GM12878 (cell line): ENCODE measurements at regions not wholly inside any gene's neighbourhood (a gene's known extent, or its start where the extent isn't known, plus 50 kb on each side); places are given as distances from the start of the nearest gene placed in this dataset.

ENCODE experiments used
- ATAC-seq: fragments of 200-7000 bp; cut with Tn5 transposase; 3 replicates; pipeline ENCODE4 v1.9.1; 2020; ENCODE audit warnings: mild to moderate bottlenecking, moderate library complexity
- BruUV-seq: library from RNA; stranded (reverse); fragments of 400-500 nt; replicated peaks from 2 replicates; lab custom pipeline; 2021; lab: Mats Ljungman, UMichigan
- CTCF ChIA-PET: fragments of 300-600 bp; sonication (Branson Sonifier 250); formaldehyde crosslinking; extraction: SDS; loops from one replicate; lab custom pipeline; 2021; ENCODE audit warnings: inconsistent platforms; lab: Yijun Ruan, JAX
- POLR2A ChIA-PET: fragments of 350-600 bp; formaldehyde crosslinking; extraction: SDS; loops from one replicate; lab custom pipeline; 2021; ENCODE audit warnings: inconsistent platforms; lab: Charles Lee
- RAD21 ChIA-PET: fragments of 300-600 bp; sonication (Branson Sonifier 250); formaldehyde crosslinking; loops from one replicate; lab custom pipeline; 2023; ENCODE audit warnings: antibody characterized with exemption; ENCODE audit not compliant: unreplicated experiment; lab: Charles Lee
- SMC1A ChIA-PET: fragments of 300-600 bp; sonication (Branson Sonifier 250); formaldehyde crosslinking; loops from one replicate; lab custom pipeline; 2023; ENCODE audit not compliant: unreplicated experiment, uncharacterized antibody; lab: Charles Lee
- DNase-seq: peaks from one replicate; pipeline ENCODE4 v3.0.0-alpha.2; 2011; ENCODE audit warnings: low read depth, low spot score
- FAIRE-seq: peaks from 3 replicates; lab custom pipeline; 2011; peaks lifted over from hg19 to GRCh38; lab: Jason Lieb, UNC
- H2AFZ ChIP-seq: 2 replicates; pipeline ENCODE4 v1.6.0; 2011; ENCODE audit warnings: low read depth, low read length, control low read depth; ENCODE audit not compliant: control insufficient read depth
- H3K27ac ChIP-seq: 2 replicates; pipeline ENCODE4 v1.5.1; 2011; ENCODE audit warnings: control low read depth; ENCODE audit not compliant: control insufficient read depth, insufficient read depth
- H3K27me3 ChIP-seq, 2 experiments: replicated peaks in 1 of 2; 2 replicates each; pipeline versions ENCODE4 v1.6.0 to v1.6.1; 2011; ENCODE audit warnings: low read length in 1 of 2; ENCODE audit not compliant: control insufficient read depth in 2 of 2, insufficient read depth in 2 of 2
- H3K36me3 ChIP-seq, 2 experiments: 2 replicates each; pipeline ENCODE4 v1.5.1; 2011; ENCODE audit warnings: low read length in 1 of 2; ENCODE audit not compliant: control insufficient read depth in 2 of 2, insufficient read depth in 2 of 2
- H3K4me1 ChIP-seq: 2 replicates; pipeline ENCODE4 v1.6.1; 2011; ENCODE audit warnings: mild to moderate bottlenecking, low read length, moderate library complexity, mixed read lengths; ENCODE audit not compliant: control insufficient read depth, insufficient read depth
- H3K4me2 ChIP-seq: 2 replicates; pipeline ENCODE4 v1.6.0; 2011; ENCODE audit warnings: control low read depth; ENCODE audit not compliant: control insufficient read depth, insufficient read depth
- H3K4me3 ChIP-seq: fragments of 200-600 bp; sonication (generic); 2 replicates; pipeline ENCODE4 v1.5.1; 2016
- H3K79me2 ChIP-seq: 2 replicates; pipeline ENCODE4 v1.6.0; 2011; ENCODE audit warnings: low read length; ENCODE audit not compliant: control insufficient read depth, insufficient read depth
- H3K9ac ChIP-seq: 2 replicates; pipeline ENCODE4 v1.8.0; 2011; ENCODE audit warnings: low read length, control low read depth, mixed read lengths; ENCODE audit not compliant: control insufficient read depth, insufficient read depth
- H3K9me3 ChIP-seq: replicated peaks from 3 replicates; pipeline ENCODE4 v1.5.1; 2011; ENCODE audit warnings: mild to moderate bottlenecking, low read length; ENCODE audit not compliant: control insufficient read depth, insufficient read depth
- H4K20me1 ChIP-seq: 2 replicates; pipeline ENCODE4 v1.6.0; 2011; ENCODE audit not compliant: control insufficient read depth, insufficient read depth
- ASH2L ChIP-seq: fragments of 300-600, 200-600 bp; sonication (generic); IDR thresholded peaks from 2 replicates; pipeline ENCODE4 v1.6.1; 2017; ENCODE audit warnings: low read depth, mild to moderate bottlenecking, borderline replicate concordance
- CBFB ChIP-seq: IDR thresholded peaks from 2 replicates; pipeline ENCODE4 v1.6.1; 2016; ENCODE audit warnings: antibody characterized with exemption, low read depth
- CBX3 ChIP-seq: fragments of 200-600 bp; sonication (generic); IDR thresholded peaks from 2 replicates; pipeline ENCODE4 v1.6.1; 2016; ENCODE audit warnings: low read depth, borderline replicate concordance
- CBX5 ChIP-seq: sonication (generic); IDR thresholded peaks from 2 replicates; pipeline ENCODE4 v1.6.1; 2016; ENCODE audit warnings: low read depth, moderate library complexity, mild to moderate bottlenecking, inconsistent platforms
- ETV6 ChIP-seq, 2 experiments: fragments of 450-650 bp in 1 of 2; IDR thresholded peaks in 1 of 2; conservative IDR thresholded peaks in 1 of 2; 2 replicates each; pipeline ENCODE4 v1.6.1; 2014; ENCODE audit warnings: antibody characterized with exemption in 1 of 2, borderline replicate concordance in 1 of 2, low read depth in 1 of 2, mild to moderate bottlenecking in 1 of 2, moderate library complexity in 1 of 2
- IKZF1 ChIP-seq: fragments of 450-650 bp; conservative IDR thresholded peaks from 2 replicates; pipeline ENCODE4 v1.6.1; 2017; ENCODE audit warnings: antibody characterized with exemption, mild to moderate bottlenecking
- KDM1A ChIP-seq: fragments of 200-600 bp; sonication (generic); IDR thresholded peaks from 2 replicates; pipeline ENCODE4 v1.6.1; 2016; ENCODE audit warnings: borderline replicate concordance
- MXI1 ChIP-seq: fragments of 150-350 bp; IDR thresholded peaks from 2 replicates; pipeline ENCODE4 v1.6.1; 2011; ENCODE audit warnings: low read depth, mild to moderate bottlenecking, inconsistent platforms, low read length, improper control_type of control experiment
- PAX8 ChIP-seq: fragments of 450-650 bp; IDR thresholded peaks from 2 replicates; pipeline ENCODE4 v1.6.1; 2017; ENCODE audit warnings: mild to moderate bottlenecking, moderate library complexity
- POLR2AphosphoS5 ChIP-seq: IDR thresholded peaks from 2 replicates; pipeline ENCODE4 v1.6.1; 2011; ENCODE audit warnings: mild to moderate bottlenecking, low read length, inconsistent platforms
- RBBP5 ChIP-seq: fragments of 200-600 bp; sonication (generic); conservative IDR thresholded peaks from 2 replicates; pipeline ENCODE4 v1.6.1; 2016
- RELB ChIP-seq: fragments of 450-650 bp; IDR thresholded peaks from 2 replicates; pipeline ENCODE4 v1.6.1; 2017; ENCODE audit warnings: low read depth, mild to moderate bottlenecking, moderate library complexity
- TBL1XR1 ChIP-seq: IDR thresholded peaks from 2 replicates; pipeline ENCODE4 v1.6.1; 2012; ENCODE audit warnings: low read depth, low read length, improper control_type of control experiment
- USF2 ChIP-seq: IDR thresholded peaks from 2 replicates; pipeline ENCODE4 v1.6.1; 2011; ENCODE audit warnings: low read depth, low read length, improper control_type of control experiment, borderline replicate concordance
- ZNF592 ChIP-seq: fragments of 450-650 bp; IDR thresholded peaks from 2 replicates; pipeline ENCODE4 v1.6.1; 2017; ENCODE audit warnings: mild to moderate bottlenecking, moderate library complexity
- ZSCAN29 ChIP-seq: fragments of 450-650 bp; IDR thresholded peaks from 2 replicates; pipeline ENCODE4 v1.6.1; 2017; ENCODE audit warnings: mild to moderate bottlenecking, moderate library complexity
- WGBS: methylation state at CpG from one replicate; pipeline ENCODE4 v1.1.6; 2016; ENCODE audit warnings: low lambda C conversion rate; ENCODE audit not compliant: insufficient replicate concordance, insufficient coverage; ENCODE audit errors: missing lambda C conversion rate; 5-methylcytosine and 5-hydroxymethylcytosine counted together
- in situ Hi-C: fragments of 300-500 bp; cut with MboI; formaldehyde crosslinking; loops from 9 replicates; pipeline ENCODE4 v1.14.3; 2018; ENCODE audit warnings: mixed read lengths
- intact Hi-C: fragments of 100-400 bp; cut with micrococcal nuclease; formaldehyde crosslinking; loops from one replicate; pipeline ENCODE4 v1.14.2; 2022; ENCODE audit not compliant: unreplicated experiment

- H3K4me2 ChIP-seq = no peak overlapping the region
- ATAC-seq = no peak
- no peaks in the 10 kb centered on the region for H3K27me3 ChIP-seq
- no peak for DNase-seq
- SMC1A ChIA-PET = interaction anchor here (0.9 to 1.3 kb wide), 3 partner anchors 12 to 62 kb away, joined by 3 to 4 read pairs (median 3); no protein-coding TSS in a partner anchor
- H3K79me2 ChIP-seq = no peaks in the 10 kb centered on the region
- in situ Hi-C loops = no loop called here
- WGBS = 100% methylated on average over 5 of the region's 5 CpGs
- RAD21 ChIA-PET = no interaction called here
- no peak overlapping the region for H3K27ac ChIP-seq
- no peaks in the 10 kb centered on the region for H4K20me1 ChIP-seq
- POLR2A ChIA-PET = interaction anchor here (0.6 kb wide), 1 partner anchor 22 kb away, joined by 3 read pairs; no protein-coding TSS in a partner anchor
- peaks cover 3% of the 10 kb centered on the region for H3K4me1 ChIP-seq
- no peak overlapping the region for H3K9ac ChIP-seq
- CTCF ChIA-PET = no interaction called here
- intact Hi-C loops = no loop called here
- H3K36me3 ChIP-seq = no peaks in the 10 kb centered on the region
- no peak overlapping the region for H3K4me3 ChIP-seq
- no TSS peak for BruUV-seq
- FAIRE-seq = no peak
- H2AFZ ChIP-seq = no peak overlapping the region
- no peaks in the 10 kb centered on the region; the same call in 2 of the 3 replicates for H3K9me3 ChIP-seq
- no peak for TF ChIP-seq RBBP5
- TF ChIP-seq ETV6 (conservative IDR thresholded peaks at IDR 0.05 in 1 of 2, IDR thresholded peaks at IDR 0.05 in 1 of 2; ENCODE audit: borderline replicate concordance in 1 of 2, low read depth in 1 of 2) = no peak
- TF ChIP-seq CBX5 = no peak
- no peak for TF ChIP-seq TBL1XR1
- no peak for TF ChIP-seq CBX3
- TF ChIP-seq RELB = no peak
- no peak for TF ChIP-seq MXI1
- no peak for TF ChIP-seq USF2
- TF ChIP-seq ZNF592 = no peak
- TF ChIP-seq CBFB = no peak
- TF ChIP-seq KDM1A = no peak
- TF ChIP-seq ZSCAN29 = no peak
- TF ChIP-seq POLR2AphosphoS5 = no peak
- TF ChIP-seq ASH2L = no peak
- no peak for TF ChIP-seq IKZF1
- TF ChIP-seq PAX8 = no peak
Observed at GRCh38 chr2:64814007-64814406, 160.3 kb upstream of the SERTAD2 start.
